GM20000 (cell line): ENCODE measurements at regions not wholly inside any gene's neighbourhood (a gene's known extent, or its start where the extent isn't known, plus 50 kb on each side); places are given as distances from the start of the nearest gene placed in this dataset.

ENCODE experiments used
- DNase-seq: peaks from one replicate; pipeline ENCODE4 v3.0.0; 2012; ENCODE audit warnings: low spot score
- TF ChIP-seq, protein P1 (sequence below): IDR thresholded peaks from 2 replicates; pipeline ENCODE4 v1.5.1; 2012; ENCODE audit warnings: mild to moderate bottlenecking, control low read depth; ENCODE audit errors: extremely low read depth, missing control alignments

DNA sequence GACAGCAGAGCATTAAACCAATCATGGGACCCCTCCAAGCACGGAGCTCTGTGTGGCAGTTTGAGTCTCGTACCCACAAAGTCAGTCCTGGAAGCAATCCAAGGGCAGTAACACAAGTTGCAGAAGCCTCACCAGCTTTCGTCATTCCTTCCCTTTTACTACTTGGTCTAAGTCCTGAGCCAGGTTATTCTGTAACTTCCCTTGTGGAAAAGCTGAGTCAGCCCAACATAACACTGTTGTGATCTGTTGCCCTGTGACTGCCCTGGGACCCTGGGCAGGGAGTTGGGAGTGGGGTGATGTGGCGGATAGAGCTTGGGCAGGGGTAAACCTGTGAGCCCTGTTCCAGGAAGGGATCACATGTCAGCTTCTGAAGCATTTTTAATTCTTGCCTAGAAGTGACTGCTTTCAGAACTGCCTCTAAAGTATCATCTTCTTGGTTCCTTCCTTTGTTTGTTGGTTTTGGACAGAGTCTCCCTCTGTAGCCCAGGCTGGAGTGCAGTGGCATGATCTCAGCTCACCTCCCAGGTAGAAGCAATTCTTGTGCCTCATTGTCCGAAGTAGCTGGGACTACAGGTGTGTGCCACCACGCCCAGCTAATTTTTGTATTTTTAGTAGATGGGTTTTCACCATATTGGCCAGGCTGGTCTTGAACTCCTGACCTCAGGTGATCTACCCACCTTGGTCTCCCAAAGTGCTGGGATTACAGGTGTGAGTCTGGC lies 183.7 kb upstream of the JAG1 start:
- no peak for DNase-seq
- TF ChIP-seq, protein P1, sequence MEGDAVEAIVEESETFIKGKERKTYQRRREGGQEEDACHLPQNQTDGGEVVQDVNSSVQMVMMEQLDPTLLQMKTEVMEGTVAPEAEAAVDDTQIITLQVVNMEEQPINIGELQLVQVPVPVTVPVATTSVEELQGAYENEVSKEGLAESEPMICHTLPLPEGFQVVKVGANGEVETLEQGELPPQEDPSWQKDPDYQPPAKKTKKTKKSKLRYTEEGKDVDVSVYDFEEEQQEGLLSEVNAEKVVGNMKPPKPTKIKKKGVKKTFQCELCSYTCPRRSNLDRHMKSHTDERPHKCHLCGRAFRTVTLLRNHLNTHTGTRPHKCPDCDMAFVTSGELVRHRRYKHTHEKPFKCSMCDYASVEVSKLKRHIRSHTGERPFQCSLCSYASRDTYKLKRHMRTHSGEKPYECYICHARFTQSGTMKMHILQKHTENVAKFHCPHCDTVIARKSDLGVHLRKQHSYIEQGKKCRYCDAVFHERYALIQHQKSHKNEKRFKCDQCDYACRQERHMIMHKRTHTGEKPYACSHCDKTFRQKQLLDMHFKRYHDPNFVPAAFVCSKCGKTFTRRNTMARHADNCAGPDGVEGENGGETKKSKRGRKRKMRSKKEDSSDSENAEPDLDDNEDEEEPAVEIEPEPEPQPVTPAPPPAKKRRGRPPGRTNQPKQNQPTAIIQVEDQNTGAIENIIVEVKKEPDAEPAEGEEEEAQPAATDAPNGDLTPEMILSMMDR, result no peak

DNA sequence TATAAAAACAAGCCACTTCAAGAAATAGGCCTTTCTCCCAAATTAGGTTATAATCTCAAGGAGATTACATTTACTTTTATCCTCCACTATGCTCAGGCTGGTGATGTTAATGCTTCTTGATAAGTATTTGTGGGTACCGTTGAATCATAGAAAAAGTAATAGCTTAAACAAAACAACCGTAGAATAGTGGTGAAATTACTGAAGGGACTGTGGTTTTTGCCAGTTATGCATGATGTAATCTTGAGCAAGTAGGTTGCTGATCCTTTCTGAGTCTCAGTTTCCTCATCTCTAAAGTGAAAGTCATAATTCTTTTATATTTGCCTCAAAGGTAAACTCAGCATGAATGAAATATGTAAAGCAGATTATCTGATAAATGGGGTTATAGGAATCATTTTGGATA lies 187.3 kb upstream of the JAG1 start:
- no peak for DNase-seq
- TF ChIP-seq, protein P1, result no peak

DNA sequence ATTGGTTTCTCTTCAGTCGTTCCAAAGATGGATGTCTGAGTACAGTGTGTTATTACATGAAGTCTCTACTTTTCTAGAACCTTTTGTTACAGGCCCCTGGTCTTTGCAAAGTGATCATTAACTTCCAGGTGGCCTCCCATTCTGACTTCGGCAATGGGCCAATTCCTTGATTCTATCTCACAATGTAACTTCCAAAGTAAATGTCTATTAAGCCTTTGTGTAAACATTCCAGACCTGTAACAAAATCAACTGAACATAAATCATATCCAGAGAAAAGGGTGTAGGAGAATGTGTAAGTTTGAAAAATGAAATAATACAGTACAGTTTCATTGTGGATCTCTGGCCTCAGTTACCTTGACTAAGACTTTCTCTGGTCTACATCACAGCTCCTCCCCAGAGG lies 187.8 kb upstream of the JAG1 start:
- TF ChIP-seq, protein P1, result no peak
- no peak for DNase-seq

DNA sequence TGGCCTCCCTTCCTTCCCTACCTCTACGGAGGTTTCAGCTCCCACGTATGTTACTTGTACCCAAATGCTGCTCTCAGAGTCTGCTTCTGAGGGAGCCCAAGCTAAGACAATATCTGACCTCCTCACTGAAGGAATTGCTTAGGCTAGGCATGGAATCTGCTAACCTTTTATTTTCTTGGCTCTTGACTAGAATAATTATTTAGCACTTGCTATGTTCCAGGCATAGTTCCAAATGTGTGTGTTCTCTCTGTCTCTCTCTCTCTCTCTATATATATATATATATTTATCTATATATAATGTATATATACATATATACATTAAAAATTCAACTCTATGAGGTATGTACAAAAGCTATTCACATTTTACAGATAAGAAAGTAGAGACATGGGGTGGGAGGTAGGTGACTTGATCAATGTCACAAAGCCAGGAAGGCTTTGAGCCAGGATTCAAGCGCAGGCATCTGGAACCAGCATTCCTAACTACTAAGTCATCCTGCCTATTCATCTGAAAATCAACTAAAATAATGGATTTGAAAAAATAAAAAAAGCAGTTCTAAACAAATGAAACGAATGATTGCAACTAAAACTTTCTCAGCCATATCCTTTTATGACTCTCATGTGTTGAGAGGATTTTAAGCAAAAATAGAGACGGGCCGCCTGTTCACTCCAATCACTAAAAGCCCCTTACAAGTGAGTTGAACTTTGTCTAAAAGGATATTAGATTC lies 189.7 kb upstream of the JAG1 start:
- no peak for DNase-seq
- TF ChIP-seq, protein P1, result no peak

DNA sequence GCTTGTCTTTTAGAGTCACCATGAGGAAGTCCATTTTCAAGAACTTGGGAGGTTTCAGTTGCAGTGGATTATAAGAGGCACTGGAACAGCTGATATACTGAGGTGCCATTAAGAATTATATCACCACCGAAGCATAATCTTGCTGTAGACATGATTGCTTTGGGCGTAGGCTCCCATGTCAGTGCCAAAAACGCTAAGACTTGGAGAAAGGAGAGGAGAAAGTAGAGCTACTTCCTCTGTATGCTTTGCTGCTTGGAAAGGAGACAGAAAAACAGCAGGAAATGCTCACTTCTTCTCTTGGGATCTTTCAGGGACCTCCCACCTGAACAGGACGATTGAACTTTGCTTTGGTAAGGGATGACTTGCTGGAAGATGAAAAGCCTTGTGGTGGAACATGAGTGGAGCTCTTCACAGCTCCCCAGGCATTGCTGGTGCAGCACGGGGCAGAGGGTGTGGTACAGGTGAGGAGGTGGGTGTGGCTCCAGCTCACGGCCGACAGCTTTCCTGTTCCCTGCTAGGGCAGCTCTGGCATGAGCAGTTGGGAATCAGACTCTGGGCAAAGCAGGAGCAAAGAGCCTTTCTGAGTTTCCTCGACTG lies 190.4 kb upstream of the JAG1 start:
- TF ChIP-seq, protein P1, result no peak
- no peak for DNase-seq

DNA sequence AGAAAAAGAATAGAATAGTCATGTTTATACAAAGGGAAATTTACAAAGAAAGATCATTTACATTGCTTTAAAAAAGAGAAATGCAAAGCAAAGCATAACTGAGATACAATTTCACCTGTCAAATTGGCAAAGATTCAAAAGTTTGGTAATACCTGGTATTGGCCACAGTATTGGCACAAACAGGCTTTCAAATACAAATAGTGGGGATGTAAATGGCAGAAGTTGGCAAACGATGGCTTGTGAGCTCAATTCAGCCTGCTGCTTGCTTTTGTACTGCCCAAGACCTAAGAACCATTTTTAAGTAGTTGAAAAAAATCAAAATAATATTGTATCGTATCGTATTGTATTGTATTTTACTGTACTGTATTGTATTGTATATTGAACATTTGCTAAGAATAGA lies 194.5 kb upstream of the JAG1 start:
- TF ChIP-seq, protein P1, result no peak
- DNase-seq, result no peak

DNA sequence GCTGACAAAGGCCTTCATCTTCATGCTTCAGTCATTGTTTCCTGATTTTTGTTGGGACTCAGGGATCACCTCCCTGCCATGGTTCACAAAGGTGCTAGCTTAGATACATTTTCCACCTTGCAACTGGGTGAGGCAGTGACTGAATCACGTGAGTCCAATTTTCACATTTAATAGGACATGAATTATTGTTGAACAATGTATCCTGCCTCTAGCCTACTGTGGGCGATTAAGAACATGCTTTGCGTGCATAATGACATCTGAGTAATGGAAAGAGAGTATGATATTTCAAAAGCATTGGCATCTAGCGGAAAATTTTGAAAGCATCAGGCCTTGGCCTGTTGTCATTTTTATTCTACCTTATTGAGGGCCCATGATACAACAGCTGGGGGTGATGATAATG lies 199.2 kb upstream of the JAG1 start:
- TF ChIP-seq, protein P1, result no peak
- DNase-seq, result no peak
